Body of pancreas (tissue), 4 donors: ENCODE measurements at regions not wholly inside any gene's neighbourhood (a gene's known extent, or its start where the extent isn't known, plus 50 kb on each side); places are given as distances from the start of the nearest gene placed in this dataset.

ENCODE experiments used
- ATAC-seq: fragments of 150-250 bp; one replicate; pipeline ENCODE4 v1.9.1; 2016
- DNase-seq, 4 donors: peaks; one replicate each; pipeline ENCODE4 v3.0.0-alpha.2; 2019
- H3K27ac ChIP-seq, 4 donors: fragments of 200-600 bp; sonication (generic); 1 replicate in 3 of 4; 2 replicates in 1 of 4; pipeline versions ENCODE4 v1.5.1 to v1.6.1; 2016 to 2019; ENCODE audit warnings: mild to moderate bottlenecking in 1 of 4, mixed read lengths in 1 of 4, moderate library complexity in 1 of 4
- H3K27me3 ChIP-seq, 2 donors: fragments of 200-600 bp; sonication (generic); one replicate each; pipeline ENCODE4 v1.6.0; 2016; ENCODE audit warnings: mild to moderate bottlenecking in 1 of 2
- H3K36me3 ChIP-seq, 2 donors: fragments of 200-600 bp; sonication (generic); replicated peaks in 1 of 2; 2 replicates each; pipeline ENCODE4 v1.5.1; 2016; ENCODE audit warnings: low read depth in 2 of 2; ENCODE audit not compliant: insufficient read depth in 1 of 2
- H3K4me1 ChIP-seq: fragments of 200-600 bp; sonication (generic); one replicate; pipeline ENCODE4 v1.6.0; 2016
- H3K4me3 ChIP-seq, 2 donors: fragments of 200-600 bp; sonication (generic); 1 replicate in 1 of 2; 2 replicates in 1 of 2; pipeline ENCODE4 v1.5.1; 2016 to 2019
- H3K9me3 ChIP-seq, 3 donors: fragments of 200-600 bp; sonication (generic); 1 replicate in 2 of 3; 2 replicates in 1 of 3; pipeline ENCODE4 v1.5.1; 2016
- POLR2A ChIP-seq, 3 donors: fragments of 450-650 bp; IDR thresholded peaks; one replicate each; pipeline ENCODE4 v1.6.1; 2016; ENCODE audit warnings: antibody characterized with exemption in 3 of 3, mild to moderate bottlenecking in 2 of 3
- WGBS, 2 donors: methylation state at CpG; one replicate each; pipeline ENCODE4 v1.1.5; 2017; 5-methylcytosine and 5-hydroxymethylcytosine counted together
- intact Hi-C: fragments of 100-400 bp; cut with DNase I; formaldehyde crosslinking; loops from one replicate; pipeline ENCODE4 v1.15.1; 2023
- TF ChIP-seq, protein P1 (sequence below), 7 experiments: fragments of 450-650 bp in 4 of 7; fragments of 200-600 bp in 3 of 7; sonication (generic) in 3 of 7; IDR thresholded peaks; one replicate each; pipeline ENCODE4 v1.5.1; 2016 to 2019; ENCODE audit warnings: antibody characterized with exemption in 7 of 7

DNA sequence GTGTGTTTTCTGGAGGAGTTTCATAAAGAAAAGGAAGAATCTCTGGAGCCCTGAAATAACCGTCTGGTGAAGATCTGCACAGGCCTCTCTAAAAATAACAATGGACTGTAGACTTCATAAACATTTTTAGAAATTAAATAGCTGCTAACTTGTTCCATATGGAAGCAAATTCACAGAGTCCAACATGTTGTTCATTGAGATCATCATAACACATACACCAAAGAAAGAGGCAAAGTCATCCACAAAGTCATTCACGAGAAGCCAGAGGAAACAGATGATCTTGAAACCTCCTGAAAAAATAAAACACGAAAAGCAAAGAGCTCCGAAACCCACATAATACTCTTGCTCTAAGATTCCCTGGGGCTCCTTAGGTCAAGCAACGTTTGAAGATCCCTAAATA is 347.8 kb downstream of the EFNA5 start:
- ATAC-seq (no peak), DNase-seq (no peak)
- 70 to 80% methylated on average over 5 of the region's 5 CpGs for WGBS, 2 donors
- no peak overlapping the region for H3K27ac ChIP-seq
- no peaks in the 10 kb centered on the region for H3K27me3 ChIP-seq
- no peaks in the 10 kb centered on the region for H3K4me1 ChIP-seq
- TF ChIP-seq POLR2A (IDR thresholded peaks at IDR 0.05): no peak
- TF ChIP-seq, protein P1, sequence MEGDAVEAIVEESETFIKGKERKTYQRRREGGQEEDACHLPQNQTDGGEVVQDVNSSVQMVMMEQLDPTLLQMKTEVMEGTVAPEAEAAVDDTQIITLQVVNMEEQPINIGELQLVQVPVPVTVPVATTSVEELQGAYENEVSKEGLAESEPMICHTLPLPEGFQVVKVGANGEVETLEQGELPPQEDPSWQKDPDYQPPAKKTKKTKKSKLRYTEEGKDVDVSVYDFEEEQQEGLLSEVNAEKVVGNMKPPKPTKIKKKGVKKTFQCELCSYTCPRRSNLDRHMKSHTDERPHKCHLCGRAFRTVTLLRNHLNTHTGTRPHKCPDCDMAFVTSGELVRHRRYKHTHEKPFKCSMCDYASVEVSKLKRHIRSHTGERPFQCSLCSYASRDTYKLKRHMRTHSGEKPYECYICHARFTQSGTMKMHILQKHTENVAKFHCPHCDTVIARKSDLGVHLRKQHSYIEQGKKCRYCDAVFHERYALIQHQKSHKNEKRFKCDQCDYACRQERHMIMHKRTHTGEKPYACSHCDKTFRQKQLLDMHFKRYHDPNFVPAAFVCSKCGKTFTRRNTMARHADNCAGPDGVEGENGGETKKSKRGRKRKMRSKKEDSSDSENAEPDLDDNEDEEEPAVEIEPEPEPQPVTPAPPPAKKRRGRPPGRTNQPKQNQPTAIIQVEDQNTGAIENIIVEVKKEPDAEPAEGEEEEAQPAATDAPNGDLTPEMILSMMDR (IDR thresholded peaks at IDR 0.05): no peak
- no peaks in the 10 kb centered on the region for H3K36me3 ChIP-seq
- intact Hi-C loops: no loop called here
- H3K4me3 ChIP-seq: no peak overlapping the region
- H3K9me3 ChIP-seq: no peaks in the 10 kb centered on the region

DNA sequence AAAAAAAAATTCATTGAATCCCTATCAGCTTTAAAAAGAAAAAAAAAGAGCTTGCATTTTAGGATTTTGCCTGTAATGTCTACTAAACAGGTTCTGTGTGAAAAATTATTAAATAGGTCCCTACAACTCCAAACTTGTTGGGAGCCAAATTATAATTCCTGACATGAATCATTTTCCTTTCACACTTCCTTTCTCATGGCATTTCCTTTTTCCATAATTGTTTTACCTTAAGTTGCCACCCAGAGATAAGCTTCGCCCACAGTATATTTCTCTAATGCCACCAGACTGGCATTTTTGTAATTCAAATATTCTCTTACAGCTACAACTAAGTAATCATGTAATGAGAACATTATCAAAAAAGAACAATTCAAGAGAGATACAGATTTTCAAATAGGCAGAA is 348.8 kb downstream of the EFNA5 start:
- TF ChIP-seq, protein P1 (IDR thresholded peaks at IDR 0.05): no peak
- H3K9me3 ChIP-seq: no peaks in the 10 kb centered on the region
- no peak overlapping the region for H3K4me3 ChIP-seq
- 82 to 84% methylated on average over 1 of the region's 1 CpG for WGBS, 2 donors
- no peaks in the 10 kb centered on the region for H3K4me1 ChIP-seq
- H3K27ac ChIP-seq: no peak overlapping the region
- intact Hi-C loops: no loop called here
- no peaks in the 10 kb centered on the region for H3K36me3 ChIP-seq
- DNase-seq (no peak), ATAC-seq (no peak)
- H3K27me3 ChIP-seq: no peaks in the 10 kb centered on the region

DNA sequence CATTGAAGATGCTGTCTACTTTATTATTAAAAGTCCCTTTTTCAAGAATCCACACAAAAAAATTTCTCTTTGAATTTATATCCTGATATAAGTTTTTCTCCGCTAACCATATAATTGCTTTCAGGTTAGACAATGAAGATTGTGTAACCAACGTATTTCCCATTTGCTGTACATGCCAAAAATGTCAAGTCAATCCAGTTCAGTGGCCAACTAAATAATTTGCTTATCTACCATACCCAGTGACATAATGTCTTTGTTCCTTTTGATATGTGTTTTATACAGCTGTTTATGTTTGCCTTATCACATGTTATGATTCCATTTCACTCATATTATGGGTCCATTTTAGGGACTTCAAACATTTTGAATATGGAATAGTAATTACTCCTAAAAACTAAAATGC is 349.9 kb downstream of the EFNA5 start:
- ATAC-seq: peak; percentile 56
- 47 to 50% methylated on average over 2 of the region's 2 CpGs for WGBS, 2 donors
- Histone ChIP-seq H3K4me1 (no peaks in the 10 kb centered on the region), H3K4me3 (no peak overlapping the region), H3K27me3 (no peaks in the 10 kb centered on the region), H3K27ac (no peak overlapping the region), H3K9me3 (no peaks in the 10 kb centered on the region), H3K36me3 (no peaks in the 10 kb centered on the region)
- TF ChIP-seq POLR2A (IDR thresholded peaks at IDR 0.05): no peak
- TF ChIP-seq, protein P1 (IDR thresholded peaks at IDR 0.05): no peak
- DNase-seq: no peak
- intact Hi-C loops: no loop called here

DNA sequence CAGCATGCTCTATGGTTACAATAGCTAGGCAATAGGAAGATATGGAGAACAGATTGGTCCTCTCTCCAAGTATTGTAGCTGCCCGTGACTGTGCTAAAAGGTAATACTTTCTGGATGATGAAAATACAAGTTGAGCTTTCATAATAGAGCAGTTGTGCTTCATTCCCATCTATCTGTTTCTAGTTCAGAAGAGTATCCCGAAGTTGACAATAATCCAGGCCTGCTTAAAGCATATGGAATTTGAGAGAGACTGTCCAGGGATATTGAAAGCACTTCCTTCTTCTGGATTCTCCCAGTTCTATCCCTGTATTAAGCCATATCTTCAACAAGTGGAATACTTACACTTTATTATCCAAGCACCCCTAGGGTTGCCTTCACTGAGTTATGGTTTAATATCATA is 350.4 kb downstream of the EFNA5 start:
- intact Hi-C loops: no loop called here
- no peaks in the 10 kb centered on the region for H3K9me3 ChIP-seq
- TF ChIP-seq, protein P1 (IDR thresholded peaks at IDR 0.05): no peak
- no peak for TF ChIP-seq POLR2A (IDR thresholded peaks at IDR 0.05)
- DNase-seq (no peak), ATAC-seq (no peak)
- no peaks in the 10 kb centered on the region for H3K27me3 ChIP-seq
- no peak overlapping the region for H3K27ac ChIP-seq
- no peaks in the 10 kb centered on the region for H3K36me3 ChIP-seq
- 82 to 91% methylated on average over 2 of the region's 2 CpGs for WGBS, 2 donors
- H3K4me3 ChIP-seq: no peak overlapping the region
- no peaks in the 10 kb centered on the region for H3K4me1 ChIP-seq

DNA sequence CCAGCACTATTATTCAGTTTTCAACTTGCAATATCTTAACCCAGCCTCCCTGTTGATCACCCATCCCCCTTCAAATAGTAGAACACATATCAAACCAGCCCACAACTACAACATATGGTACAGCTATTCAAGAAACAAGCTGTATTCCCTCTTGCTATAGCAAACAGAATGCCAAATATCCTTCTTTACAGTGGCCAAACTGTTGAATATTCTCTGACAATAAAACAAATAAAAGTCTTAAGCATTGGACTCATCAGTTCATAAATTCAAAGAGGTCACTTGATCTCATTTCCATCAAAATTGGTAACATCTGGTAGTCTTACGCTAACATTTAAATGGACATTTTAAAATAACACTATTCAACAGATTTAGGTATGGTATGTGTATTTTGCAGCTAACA is 350.8 kb downstream of the EFNA5 start:
- no peak overlapping the region for H3K4me3 ChIP-seq
- no peaks in the 10 kb centered on the region for H3K9me3 ChIP-seq
- intact Hi-C loops: no loop called here
- TF ChIP-seq POLR2A (IDR thresholded peaks at IDR 0.05): no peak
- TF ChIP-seq, protein P1 (IDR thresholded peaks at IDR 0.05): no peak
- no peaks in the 10 kb centered on the region for H3K4me1 ChIP-seq
- H3K27ac ChIP-seq: no peak overlapping the region
- no peaks in the 10 kb centered on the region for H3K27me3 ChIP-seq
- 78 to 96% methylated on average over 1 of the region's 1 CpG for WGBS, 2 donors
- H3K36me3 ChIP-seq: no peaks in the 10 kb centered on the region
- no peak for DNase-seq
- ATAC-seq: no peak
